NCI-H345 treated with DMSO at 0.1 percent for 48 hours (cell line): ENCODE measurements at regions not wholly inside any gene's neighbourhood (a gene's known extent, or its start where the extent isn't known, plus 50 kb on each side); places are given as distances from the start of the nearest gene placed in this dataset.
"Not testable (repeated sequence)": the region's sequence is repeated elsewhere in the genome, so short reads cannot be mapped to it uniquely, and the experiment has no call there.

Source experiments
- DNase-seq: peaks from one replicate; lab custom pipeline; 2025; ENCODE audit not compliant: unreplicated experiment; lab: John Stamatoyannopoulos, UW

GRCh38 chr2:111355823-111356511 is 235.3 kb downstream of the BCL2L11 start:
- DNase-seq: not testable (repeated sequence)

DNA sequence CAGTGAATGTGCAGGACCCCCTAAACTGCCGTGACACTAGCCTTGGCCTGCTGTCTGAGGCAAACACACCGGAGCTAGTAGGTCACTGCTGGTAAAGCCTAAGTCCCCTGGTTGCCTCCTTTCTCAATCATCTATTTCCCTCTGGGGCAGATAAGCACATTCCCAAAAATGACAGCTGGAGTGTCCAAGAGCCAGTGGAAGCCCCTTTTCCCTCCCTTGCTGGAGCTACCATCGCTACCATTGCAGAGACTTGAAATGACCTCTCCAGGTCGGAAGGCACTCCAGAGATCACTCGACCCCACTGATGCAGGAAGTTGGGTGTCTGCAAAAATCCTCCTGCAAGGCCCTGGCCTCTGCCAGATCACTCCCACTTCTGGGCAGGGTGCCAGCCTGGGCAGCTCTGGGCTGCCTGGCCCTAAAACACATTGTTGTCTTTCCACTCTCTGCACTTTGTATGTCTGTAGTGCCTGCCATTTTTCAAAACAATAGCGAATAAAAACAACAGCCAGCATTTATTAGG is 235.9 kb downstream of the BCL2L11 start:
- DNase-seq: not testable (repeated sequence)

- not testable (repeated sequence) for DNase-seq
These were observed 245.4 kb downstream of the BCL2L11 start for GRCh38 chr2:111365986-111366640.

DNA sequence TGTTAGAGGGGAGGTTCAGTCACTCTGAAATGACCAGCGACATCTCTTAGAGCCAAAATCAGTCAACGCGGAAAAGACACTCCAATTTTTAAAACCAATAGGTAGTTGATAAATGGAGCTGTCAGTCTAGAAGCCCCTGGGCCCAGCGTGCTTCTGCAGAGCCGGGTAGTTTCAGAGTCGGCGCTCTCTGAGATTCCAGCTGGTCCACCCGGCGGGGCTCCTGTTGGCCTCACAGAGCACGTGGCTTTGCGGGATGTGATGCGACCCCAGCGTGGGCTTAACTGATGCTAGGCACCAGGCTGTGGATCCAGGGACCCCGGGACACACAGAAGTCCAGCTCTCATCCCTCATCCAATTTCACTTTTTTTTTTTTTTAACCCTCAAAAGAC is 245.9 kb downstream of the BCL2L11 start:
- DNase-seq: not testable (repeated sequence)

DNA sequence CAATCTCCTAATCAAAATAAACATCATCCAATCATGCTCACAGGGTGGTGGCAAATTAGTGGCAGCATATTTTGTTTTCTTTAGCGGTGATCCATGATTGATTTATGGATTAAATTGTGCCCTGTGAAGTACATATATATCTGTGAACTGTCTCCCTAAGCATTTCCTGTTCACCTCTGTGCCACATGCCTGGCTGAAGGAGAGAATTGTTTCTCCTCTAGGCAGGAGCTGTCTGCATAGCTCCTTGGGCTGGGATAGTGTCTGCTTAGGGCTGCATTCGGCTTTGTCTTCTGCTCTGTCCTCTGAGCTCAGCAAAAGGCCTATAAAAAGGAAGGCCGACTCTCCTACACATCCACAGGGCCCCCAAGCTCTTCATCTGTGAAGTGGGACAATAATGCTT is 246.4 kb downstream of the BCL2L11 start:
- not testable (repeated sequence) for DNase-seq

DNA sequence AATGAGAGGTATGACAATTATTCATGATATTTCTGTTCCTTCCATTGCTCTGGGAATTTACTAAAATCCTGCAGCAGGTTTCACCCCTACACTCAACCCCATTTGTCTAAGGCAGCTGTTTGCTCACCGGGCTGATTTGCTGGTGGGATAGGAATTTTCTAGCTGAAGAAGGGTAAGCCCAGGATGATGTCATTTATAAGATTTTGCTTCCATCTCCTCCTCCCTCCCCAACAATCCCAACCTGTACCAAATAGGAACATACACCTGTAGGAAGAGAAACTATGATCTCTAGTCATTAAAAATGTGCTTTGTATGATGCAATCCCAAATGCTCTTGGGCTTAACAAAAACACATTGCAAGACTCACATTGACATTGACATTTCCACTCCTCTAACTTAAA is 247.2 kb downstream of the BCL2L11 start:
- DNase-seq: not testable (repeated sequence)

DNA sequence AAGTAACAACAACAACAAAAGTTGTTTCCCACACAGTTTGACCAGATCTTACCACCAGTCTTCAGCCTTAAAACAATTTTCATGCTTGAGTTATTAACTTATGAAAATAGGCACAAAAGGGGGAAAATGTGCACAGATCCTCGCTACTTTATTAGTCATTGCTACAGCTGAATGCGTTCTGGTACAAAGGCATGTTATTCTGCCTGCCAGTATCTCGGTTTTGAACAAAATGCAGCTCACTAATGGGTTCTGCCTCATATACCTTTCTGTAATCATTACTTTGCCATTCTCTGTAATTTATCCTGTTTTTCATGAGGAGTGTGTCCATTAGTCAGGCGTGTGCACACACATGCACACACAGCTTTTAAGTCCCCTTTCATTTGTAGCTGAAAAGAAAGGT is 247.6 kb downstream of the BCL2L11 start:
- DNase-seq: not testable (repeated sequence)

- not testable (repeated sequence) for DNase-seq
These were observed 252.3 kb downstream of the BCL2L11 start for GRCh38 chr2:111373060-111373459.

DNA sequence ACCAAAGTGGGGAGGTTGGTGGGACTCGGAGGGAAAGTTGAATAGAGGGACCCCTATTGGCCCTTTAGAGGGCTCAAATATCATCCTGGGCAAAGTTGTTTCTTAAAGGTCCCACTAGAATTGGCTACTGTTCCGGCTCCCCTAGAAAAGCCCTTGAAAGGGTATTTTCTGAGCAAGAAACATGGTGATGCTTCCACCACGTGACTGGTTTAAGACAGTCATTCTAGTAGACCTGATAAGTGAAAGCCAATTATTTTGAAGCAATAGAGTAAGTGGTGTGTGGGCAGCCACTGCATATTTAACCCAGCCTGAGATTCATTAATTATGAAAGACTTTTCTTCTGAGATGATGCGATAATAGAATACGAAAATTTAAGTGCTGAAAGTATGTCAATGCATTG is 253.3 kb downstream of the BCL2L11 start:
- DNase-seq: not testable (repeated sequence)

GRCh38 chr2:111374734-111375133 is 254.0 kb downstream of the BCL2L11 start:
- not testable (repeated sequence) for DNase-seq

GRCh38 chr2:111375320-111375883 is 254.7 kb downstream of the BCL2L11 start:
- not testable (repeated sequence) for DNase-seq

GRCh38 chr2:111376272-111376970 is 255.7 kb downstream of the BCL2L11 start:
- not testable (repeated sequence) for DNase-seq

DNA sequence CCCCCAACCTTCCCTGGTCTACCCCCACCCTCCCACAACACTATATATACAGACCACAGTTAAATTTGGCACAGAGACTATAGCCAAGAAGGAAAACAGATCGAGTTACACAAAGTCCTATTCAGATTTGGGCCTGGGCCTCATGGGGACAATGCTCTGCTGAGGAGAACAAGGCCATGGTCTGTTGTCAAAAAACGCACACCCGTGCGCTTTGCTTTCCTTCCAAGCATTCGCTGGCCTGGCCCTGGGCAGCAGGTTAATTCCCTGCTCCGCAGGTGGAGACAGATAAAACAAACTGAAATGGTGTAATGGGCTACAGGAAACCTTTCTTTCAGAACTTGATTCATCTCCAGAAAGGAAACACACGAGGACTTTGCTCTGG is 256.2 kb downstream of the BCL2L11 start:
- DNase-seq: not testable (repeated sequence)

GRCh38 chr2:111377386-111377959 is 256.8 kb downstream of the BCL2L11 start:
- not testable (repeated sequence) for DNase-seq

- DNase-seq: not testable (repeated sequence)
These were observed 257.6 kb downstream of the BCL2L11 start for GRCh38 chr2:111378348-111378747.

GRCh38 chr2:111380733-111381439 is 260.2 kb downstream of the BCL2L11 start:
- not testable (repeated sequence) for DNase-seq

DNA sequence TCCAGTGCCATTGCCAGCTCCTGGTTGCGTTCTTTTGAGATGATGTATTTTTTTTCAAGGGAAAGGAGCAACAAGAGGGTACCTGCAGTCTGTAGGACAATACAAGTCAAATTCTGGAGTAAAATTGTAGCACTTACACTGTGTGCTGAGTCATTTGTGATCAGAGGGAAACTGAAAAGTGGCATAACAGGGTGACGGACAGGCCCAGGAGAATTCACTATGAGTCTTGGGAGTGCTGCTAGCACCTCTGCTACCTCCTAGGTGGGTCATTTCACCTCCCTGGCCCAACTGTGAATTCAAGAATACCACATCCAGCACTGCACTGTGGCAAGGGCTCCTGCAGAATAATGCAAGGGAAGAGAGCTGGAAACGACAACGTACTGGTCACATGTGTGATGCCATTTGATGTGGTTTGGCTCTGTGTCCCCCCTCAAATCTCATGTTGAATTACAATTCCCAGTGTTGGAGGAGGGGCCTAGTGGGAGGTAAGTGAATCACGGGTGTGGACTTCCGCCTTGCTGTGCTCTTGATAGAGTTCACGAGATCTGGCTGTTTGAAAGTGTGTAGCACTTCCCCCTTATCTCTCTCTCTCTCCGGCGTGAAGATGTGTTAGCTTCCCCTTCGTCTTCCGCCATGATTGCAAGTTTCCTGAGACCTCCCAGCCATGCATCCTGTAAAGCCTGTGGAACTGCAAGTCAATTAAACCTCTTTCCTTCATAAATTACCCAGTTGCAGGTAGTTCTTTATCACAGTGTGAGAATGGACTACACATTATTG is 261.0 kb downstream of the BCL2L11 start:
- DNase-seq: not testable (repeated sequence)

DNA sequence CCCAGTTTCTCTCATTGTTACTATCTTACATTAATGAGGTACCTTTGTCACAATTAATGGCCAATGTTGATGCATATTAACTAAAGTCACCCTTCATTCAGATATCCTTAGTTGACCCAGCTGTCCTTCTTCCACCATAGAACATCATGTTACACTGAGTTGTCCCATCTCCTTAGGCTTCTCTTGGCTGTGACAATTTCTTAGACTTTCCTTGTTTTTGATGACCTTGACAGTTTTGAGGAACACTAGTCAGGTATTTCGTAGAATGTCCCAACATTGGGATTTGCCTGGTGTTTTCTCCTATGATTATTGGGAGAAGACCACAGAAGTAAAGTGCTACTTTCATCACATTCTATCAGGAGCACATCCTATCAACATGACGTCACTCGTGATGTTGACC is 261.8 kb downstream of the BCL2L11 start:
- DNase-seq: not testable (repeated sequence)

DNA sequence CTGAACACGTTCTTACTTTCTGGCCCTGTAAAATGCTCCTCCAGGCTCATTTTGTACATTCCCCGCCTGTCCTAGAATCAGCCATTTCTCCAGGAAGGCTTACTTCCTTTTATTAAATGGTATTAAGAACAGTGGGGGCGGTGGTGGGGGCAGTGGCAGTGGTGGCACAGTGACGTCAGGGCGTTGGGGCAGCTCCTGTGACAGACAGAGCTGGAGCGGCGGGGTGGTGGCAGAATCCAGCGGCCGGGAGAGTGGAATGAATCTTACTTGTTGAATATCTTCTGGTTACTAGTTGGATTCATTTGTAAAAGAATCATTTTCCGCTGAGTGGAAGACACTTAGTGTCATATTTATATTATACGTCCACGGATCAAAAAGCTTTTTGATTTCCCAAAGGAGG is 262.6 kb downstream of the BCL2L11 start:
- not testable (repeated sequence) for DNase-seq
